GM21360 (cell line): ENCODE measurements at regions not wholly inside any gene's neighbourhood (a gene's known extent, or its start where the extent isn't known, plus 50 kb on each side); places are given as distances from the start of the nearest gene placed in this dataset.
"Not testable (repeated sequence)": the region's sequence is repeated elsewhere in the genome, so short reads cannot be mapped to it uniquely, and the experiment has no call there.

Experiments used
- ATAC-seq: cut with Tn5 transposase; IDR thresholded peaks from one replicate; pipeline ENCODE4 v1.9.1; 2021; ENCODE audit warnings: mild to moderate bottlenecking, moderate library complexity; ENCODE audit not compliant: unreplicated experiment

DNA sequence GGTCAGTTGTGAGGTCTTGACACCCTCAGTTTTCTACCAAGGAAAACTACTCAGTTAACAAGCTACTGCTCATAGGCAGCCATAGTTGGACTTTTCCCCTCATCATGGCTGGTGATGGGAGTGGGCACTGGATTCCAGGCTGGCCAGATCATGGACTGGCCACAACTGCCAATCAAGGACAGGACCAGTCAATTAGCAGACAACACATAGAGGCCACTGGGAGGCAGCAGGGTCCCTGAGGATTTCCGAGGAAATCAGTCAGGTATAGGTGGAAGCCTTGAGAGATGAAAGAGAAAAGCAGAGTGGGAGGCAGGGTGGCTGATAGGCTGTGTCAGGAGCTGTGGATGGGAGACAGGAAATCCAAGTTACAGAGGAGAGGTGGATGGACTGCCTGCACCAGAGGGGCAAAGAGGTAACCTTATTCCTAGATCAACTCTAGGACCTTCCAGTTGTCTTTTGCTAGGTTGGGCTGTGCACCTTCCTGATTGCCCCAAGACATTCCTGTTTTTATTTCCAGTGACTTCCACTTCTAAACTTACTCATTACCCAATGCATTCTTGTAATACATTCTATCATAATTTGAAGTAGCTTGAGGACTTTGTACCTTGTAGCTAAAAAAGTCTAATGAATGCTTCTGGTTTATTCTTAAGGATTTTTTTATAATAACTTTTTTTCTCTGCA, 361.8 kb downstream of the KCNRG start:
- ATAC-seq: no peak

DNA sequence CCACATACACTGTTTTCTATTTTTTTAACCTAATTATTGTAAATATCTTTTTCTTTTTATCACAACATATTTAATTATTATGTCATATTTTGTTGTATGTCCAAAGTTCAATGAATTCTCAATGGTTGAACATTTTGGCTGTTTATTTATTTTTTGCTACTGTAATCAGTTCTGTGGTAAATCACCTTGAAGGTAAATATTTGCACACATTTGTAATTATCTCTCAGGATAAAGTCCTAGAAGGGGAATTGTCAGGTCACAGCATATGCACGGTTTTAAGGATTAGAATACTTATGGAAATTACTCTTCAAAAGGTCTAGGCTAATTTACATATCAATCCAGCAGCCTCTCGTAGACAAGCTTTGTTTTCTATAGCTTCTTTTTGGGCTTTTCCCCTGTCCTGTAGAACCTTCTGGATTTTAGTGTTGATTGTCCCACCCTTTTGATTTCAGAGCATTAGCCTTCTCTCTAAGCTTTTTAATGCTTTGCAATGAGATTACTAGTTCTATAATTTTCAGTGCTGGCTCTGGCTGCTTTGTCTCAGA, 362.6 kb downstream of the KCNRG start:
- ATAC-seq: no peak

DNA sequence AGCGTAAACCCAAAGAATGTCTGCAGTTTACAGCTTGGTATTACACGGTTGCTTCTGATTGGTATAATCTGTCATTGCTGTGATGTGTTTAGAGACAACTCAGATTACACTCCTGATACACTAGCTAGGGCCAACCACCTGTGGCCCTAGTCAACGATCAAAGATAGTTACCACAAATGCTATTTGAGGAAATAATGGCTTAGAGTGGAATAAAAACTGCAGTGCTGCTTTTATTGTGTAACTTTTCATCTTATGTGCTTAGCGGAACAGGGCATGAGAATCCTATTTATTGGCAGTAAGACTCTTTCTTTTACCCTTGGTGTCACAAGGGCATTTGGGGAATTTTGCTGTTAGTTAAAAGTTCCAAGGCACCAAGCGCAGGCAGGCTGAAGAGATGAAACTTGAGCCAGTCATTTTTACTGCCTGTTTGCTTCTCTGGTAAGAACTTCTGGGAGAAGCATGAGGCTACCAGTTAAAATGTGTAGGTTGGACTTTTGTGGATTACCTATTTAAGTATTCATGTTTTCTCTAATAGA, 363.3 kb downstream of the KCNRG start:
- ATAC-seq: no peak

DNA sequence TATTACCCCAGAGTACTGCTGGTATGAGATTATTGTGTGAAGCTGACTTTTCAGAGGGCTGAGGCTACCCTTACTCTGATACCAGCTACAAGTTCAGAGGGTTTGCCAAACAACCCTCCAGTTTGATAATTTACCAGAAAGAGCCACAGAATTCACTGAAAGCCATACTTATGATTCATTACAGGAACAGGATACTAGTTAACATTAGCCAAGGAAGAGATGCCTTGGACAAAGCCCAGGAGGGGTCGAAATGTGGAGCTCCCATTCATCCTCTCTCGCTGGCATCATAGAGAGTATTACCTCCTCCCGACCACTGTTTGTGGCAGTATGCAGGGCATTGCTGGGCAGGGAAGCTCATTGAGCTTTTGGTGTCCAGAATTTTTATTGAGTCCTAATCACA, 364.3 kb downstream of the KCNRG start:
- ATAC-seq: no peak

DNA sequence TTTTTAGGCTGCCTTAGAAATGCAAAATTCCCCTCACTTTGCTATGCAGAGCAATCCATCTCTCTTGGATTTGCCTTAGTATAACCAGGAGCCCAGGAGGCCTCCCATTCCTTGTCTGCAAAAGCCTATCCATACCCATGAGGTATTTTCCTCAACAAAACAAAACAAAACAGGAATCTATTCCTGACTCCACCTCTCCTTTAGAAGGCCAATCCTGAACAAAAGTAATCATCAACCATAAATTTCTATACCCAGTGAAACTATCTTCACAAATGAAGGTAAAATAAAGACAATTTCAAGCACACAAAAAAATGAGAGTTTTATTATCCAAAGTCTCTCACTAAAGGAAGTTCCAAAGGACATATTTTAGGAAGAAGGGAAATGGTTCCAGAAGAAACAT, 365.7 kb downstream of the KCNRG start:
- no peak for ATAC-seq

DNA sequence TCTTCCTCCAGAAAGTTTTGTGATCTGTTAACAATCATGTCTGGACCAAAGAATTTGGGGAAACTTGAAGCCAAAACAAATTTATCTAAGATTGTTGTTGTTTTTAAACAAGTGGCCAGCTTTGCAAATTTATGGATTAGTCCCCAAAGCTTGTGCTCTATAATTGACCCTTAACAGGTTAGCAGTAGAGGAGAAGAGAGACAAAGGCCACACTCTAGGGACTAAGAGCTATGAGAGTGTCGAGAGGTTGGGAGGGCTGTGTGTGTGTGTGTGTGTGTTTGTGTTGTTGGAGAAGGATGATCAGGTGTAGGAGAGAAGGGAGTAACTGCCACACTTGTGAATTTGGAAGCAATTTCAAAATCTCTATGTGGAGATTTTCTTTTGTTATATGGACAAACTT, 367.3 kb downstream of the KCNRG start:
- ATAC-seq: no peak

DNA sequence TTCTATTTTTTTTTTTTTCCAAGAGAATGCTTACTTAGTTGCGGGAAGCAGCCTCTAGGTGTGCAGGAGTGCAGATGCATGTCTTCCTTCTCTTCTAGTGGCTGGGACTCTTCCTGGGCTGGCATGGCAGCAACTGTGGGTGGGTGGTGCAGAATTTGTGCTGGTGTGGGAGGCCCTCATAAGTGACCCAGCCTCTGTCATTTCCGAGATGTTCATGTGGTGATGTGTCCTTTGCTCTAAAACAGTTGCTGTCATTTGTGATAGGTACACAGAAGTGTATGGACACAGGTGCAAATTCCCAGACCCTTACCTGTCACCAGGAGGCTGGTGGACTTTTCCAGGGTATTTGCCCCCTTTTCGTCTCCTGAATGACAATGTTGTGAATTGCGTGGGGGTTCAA, 367.7 kb downstream of the KCNRG start:
- ATAC-seq: no peak

DNA sequence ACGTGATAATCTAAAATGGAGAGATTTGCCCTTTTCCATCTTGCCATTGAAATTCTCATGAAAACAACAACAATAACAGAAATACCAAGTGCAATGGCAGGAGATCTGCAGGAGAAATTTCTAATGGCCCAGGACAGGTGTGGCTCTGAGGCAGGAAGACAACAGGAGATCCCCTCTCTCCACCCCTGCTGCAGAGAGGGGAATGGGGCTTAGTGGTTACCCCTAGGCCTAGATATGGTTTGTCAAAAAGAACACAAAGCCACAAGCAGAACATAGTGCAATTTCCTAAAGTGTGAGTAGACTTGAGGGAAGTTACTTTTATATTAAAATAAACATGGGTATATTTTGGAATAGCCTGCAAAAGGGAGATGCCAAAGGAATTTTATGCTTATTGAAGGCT, 369.5 kb downstream of the KCNRG start:
- no peak for ATAC-seq

DNA sequence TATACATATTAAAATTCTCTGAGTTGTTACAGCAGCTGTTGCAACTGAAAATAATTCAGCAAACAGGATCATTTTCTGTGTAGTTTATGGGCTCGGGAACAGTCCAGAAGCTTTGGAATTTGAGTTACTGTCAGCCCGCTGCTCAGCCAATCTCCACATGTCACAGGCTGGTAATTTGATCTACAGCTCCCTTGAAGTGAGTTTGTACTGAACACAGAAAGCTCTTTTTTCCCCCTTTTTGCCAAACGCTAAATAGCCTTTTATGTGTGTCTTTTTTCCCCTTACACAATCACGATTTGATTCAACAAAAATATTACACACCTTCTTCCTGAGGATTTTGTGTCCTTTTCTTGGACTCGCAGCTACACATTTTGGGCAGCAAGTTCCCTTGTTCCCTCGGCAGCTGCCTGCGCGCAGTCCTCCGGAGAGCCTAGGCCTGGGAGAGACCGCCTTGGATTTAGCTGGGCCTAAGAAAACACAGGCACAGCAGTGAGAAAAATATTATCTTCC, 371.4 kb downstream of the KCNRG start:
- ATAC-seq: no peak

DNA sequence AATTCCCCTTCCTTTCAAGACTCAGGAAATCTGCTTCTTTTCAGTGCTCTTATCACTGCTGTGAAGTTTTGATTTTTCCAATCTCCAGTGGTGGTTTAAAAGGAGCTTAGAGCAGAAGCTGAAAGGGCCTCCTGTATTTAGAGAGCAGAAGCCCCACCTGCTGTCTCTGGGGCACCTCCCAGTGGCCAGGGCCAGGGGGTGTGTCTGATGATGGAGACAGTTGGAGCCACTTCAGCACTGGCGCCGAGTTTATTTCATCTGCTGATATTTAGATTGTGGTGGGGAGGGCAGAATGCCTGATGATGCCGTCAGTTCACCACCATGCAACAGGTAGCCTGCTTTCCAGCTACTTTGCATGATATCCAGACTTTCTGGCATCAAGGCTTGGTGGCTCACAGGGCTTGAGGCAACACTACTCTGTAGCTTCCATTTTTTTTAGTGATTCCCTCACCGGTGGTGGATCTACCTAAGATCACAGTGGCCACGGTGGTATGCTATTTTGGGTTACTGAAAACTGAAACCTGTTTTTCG, 371.9 kb downstream of the KCNRG start:
- ATAC-seq: no peak

DNA sequence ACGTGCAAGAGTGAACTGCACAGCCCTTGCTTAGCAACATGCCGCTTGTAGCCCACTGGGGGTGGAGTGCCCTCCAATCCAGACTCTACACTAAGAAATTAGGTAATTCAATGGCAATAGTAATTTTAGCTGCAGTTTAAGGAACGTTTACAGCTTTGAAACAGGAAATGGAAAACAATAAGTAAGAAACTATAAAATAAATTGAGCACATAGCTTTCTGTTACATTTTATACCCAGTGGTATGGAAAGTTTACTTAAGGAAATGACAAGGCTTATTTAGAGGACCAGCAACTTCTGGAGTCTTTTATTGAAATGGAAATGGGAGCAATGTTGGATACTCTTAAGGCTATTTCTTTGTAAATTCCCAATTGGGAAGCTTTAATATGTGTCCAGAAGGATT, 373.2 kb downstream of the KCNRG start:
- no peak for ATAC-seq

DNA sequence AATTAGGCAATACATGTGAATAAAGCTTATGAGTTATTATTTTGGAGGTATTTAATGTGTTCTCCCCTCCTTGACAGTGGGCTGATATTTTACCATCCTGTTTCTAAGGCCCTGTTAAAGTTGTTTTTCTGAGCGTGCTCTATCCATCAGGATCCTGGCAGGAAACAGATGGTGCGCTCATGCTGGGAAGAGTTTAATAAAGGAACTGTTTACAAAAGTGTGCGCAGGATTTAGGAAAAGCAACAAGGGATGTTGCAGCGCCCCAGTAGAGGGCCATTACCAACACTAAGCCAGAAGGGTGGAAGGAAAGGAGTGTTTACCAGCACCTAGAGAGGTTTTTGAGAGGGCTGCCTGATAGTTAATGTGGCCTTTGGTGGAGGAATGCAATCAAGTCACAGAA, 374.5 kb downstream of the KCNRG start:
- ATAC-seq: no peak

DNA sequence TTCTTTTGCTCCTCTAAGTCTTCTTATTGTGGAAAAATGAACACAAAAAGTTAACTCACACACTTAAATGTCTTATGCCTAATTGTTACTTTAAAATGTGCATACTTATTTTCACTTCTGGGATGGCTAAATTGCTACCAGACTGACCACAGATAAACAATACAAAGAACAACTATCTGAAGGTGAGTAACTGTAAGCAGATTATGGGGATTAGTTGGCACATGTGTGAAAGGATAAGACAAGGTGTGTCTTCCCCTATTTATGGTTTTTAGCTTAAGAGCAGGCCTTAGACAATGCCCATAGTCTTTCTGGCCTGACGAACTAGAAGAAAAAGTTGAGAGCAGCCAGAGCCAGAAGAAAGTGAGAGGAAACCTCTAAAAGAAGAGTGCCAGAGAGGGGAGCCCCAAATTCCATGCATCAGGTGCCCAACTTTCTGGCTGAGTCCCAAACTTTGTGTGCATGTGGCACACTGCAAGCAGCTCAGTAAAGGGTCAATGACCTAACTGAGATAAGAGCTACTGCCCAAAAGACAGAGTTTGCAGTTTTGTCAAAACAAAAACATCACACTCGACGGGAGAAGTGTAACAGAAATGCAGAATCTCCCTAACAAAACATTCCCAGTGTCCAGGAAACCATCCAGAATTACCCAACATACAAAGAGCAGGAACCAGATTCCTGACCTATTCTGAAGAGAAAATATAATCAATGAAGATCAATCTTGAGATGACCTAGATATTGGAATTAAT, 375.4 kb downstream of the KCNRG start:
- ATAC-seq: no peak

DNA sequence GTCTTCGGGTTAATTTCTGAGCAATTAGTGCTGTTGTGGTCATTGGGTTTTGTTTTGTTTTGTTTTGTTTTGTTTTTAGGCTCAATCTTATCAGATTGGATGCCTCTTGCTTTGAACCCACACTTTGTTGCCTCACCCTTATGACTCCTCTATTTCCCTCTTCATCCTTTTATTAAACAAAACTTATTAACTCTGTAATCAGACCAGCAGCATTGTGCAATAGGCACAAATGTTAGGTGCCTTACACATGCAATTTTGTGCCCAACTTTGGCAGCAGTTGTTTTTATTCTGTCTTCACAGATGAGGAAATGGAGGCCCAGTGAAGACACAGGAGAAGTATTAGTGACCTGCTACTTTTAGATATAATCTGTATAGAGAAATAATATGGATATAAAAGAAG, 377.7 kb downstream of the KCNRG start:
- no peak for ATAC-seq

DNA sequence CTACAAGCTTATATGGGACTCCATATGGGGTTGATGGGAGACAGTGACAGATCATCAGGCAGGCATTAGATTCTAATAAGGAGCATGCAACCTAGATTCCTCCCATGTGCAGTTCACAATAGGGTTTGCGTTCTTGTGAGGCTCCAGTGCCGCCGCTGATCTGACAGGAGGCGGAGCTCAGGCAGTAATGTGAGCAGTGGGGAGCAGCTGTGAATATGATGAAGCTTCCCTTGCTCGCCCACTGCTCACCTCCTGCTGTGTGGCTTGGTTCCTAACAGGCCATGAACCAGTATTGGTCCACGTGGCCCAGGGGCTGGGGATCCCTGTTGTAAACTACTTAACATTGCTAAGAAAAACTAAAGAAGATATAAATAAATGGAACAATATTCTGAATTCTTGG, 378.4 kb downstream of the KCNRG start:
- ATAC-seq: no peak

DNA sequence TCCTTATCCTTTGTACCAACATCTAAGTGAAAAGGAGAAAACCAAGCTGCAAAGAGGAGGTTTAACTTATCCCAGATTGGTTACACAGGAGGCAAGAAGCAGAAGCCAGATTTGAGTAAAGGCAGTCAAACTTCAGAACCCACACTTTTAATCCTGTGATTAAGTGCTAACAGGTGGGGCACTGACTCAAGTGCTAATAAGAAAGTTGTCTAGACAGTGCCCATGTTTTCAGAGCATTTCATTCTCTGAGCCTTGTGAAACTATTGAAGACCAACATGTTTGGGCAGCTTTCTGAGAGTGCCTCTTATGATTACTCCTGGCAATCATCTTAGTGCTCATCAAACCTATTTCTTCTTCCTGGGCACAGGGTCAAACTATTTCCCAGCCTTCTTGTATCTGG, 380.8 kb downstream of the KCNRG start:
- ATAC-seq: no peak

DNA sequence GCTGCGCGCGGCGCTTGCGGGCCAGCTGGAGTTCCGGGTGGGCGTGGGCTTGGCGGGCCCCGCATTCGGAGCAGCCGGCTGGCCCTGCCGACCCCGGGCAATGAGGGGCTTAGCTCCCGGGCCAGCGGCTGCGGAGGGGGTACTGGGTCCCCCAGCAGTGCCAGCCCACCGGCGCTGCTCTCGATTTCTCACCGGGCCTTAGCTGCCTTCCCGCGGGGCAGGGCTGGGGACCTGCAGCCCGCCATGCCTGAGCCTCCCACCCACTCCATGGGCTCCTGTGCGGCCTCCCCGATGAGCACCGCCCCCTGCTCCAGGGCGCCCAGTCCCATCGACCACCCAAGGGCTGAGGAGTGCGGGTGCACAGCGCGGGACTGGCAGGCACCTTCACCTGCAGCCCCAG, 381.4 kb downstream of the KCNRG start:
- not testable (repeated sequence) for ATAC-seq

DNA sequence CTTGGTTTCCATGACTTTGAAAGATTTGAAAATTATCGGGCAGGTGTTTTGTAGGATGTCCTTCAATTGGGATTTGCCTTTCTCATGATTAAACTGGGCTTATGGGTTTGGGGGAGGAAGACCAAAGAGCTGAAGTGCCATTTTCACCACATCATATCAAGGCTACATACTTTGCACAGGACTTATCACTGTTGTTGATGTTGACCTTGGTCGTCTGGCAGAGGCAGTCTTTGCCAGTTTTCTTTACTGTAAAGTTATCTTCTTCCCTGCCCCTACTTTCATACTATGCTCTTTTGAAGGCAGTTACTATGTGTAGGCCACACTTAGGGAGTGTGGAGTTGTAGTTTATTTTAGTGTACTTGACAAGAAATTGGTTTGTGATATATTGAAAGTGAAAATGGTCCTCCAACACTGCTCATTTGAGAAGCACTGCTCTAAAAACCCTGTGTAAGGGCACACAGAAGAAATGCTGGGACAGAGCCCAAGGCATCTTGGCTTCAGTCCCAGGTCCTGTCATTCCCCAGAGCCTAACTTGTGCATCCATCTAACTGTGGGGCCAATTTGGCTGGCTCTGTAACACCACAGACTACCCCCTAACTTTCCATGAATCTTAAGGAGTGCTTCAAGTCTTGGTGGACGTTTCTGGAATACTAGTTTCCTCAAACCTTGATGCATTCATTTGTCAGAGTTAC, 384.9 kb downstream of the KCNRG start:
- ATAC-seq: no peak

DNA sequence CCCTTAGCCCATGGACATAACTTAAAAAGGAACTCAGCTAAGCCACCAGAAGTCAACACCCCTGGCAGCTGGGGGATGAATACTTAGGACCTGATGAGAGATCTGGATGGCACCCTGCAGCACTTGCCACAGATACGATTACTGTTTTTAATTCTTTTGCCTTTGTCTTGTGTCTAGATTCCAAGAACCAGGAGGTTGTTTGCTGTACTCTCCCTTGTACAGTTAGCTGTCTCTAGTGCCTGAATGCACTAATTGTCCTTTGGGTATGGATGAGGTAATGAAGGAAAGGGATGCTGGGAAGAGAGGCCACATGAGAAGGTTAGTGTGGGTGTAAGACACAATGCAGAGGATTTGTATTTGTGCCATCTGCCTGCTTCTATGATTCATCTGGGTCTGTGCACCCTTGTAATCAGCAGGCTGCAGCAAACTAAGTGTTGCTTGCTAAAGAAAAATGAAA, 385.8 kb downstream of the KCNRG start:
- no peak for ATAC-seq

DNA sequence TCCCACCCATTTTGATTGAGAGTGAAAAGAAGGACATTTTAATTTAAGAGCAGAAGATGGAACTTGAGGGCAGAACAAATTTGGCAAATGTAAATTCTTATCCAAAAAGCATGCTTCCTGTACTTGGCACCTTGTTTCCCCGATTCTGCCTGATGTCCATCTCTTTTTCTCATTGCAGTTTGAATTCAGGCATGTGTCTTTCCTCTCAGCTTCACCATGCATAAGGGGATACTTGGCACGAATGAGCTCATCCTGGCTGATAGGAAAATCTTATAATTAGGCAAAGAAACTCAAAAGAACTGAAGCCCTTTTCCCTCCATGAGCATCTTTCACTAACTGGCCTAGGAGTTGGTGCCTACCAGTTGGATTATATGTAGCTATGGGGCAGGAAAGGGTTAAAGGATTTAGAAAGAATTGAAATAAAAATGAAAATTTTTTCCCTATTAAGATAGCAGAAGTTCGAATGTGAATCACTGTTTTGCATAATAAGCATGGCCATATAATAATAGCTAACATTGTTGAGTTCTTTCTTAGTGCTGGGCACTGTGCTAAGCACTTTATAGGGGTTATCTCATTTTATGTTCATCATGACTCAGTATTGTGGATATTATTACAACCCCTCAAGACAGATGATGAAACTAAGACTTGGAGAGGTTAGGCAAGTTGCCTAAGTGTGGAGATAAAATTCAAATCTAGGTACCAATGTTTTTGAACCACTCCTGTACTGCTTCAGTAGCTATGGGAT, 386.6 kb downstream of the KCNRG start:
- no peak for ATAC-seq
